SW 1271 (cell line): ENCODE measurements at regions not wholly inside any gene's neighbourhood (a gene's known extent, or its start where the extent isn't known, plus 50 kb on each side); places are given as distances from the start of the nearest gene placed in this dataset.
"Not testable (repeated sequence)": the region's sequence is repeated elsewhere in the genome, so short reads cannot be mapped to it uniquely, and the experiment has no call there.

ENCODE experiments used
- DNase-seq, 2 experiments: peaks; one replicate each; lab custom pipeline; 2025; lab: John Stamatoyannopoulos, UW

DNA sequence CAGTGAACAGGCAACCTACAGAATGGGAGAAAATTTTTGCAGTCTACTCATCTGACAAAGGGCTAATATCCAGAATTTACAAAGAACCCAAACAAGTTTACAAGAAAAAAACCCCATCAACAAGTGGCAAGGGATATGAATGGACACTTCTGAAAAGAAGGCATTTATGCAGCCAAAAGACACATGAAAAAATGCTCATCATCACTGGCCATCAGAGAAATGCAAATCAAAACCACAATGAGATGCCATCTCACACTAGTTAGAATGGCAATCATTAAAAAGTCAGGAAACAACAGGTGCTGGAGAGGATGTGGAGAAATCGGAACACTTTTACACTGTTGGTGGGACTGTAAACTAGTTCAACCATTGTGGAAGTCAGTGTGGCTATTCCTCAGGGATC, 80.3 kb downstream of the ZNF474 start:
- not testable (repeated sequence) for DNase-seq

DNA sequence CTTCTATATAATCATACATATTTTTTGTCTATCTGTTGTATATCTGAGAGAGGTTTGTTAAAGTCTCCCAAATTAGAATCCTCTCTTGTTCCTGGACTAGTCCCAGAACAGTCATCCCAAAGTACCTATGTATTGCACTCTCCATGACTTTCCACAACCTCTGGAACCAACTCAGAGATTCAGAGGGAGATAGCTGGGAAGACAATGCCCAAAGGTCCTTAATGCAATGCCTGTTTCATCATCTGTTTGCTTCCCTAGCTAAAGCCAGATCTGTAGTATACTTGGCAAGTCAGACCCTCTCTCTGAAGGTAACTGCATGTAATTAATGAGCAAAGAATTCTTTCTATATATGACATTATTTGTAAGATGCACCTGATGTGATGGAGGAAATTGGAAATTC, 89.4 kb downstream of the ZNF474 start:
- no peak for DNase-seq

DNA sequence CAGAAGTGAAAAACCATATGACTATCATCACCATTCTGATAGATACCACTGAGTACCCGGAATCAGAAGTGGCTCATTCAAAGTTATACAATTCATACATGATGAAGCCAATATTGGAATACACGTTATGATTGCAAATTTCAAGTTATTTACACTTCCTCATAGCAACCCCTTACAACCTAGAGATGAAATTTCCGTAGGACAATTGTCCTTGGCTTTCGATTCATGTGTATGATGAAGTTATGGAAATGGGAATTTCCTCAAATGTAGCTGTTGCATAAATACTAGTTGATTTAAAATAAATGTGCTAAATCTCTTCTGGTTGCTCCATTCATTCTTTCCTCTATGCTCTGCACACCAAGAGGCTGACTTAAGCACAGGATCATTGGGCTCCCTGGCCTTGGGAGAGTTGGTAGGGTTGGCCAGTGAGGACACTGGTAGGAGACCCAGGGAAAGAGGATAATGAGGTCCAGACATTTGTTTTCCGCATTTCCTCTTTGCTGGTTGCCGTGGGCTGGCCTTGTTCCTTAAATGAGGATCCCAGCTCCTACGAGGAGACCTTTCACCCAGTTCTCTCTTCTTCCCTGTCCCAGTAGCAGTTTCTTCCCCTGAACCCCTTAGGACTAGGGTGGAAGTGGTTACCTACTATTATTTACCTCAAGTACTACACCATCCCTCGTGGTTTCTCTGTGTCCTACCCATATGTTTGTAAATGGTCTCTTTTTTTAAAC, 90.3 kb downstream of the ZNF474 start:
- DNase-seq = no peak

DNA sequence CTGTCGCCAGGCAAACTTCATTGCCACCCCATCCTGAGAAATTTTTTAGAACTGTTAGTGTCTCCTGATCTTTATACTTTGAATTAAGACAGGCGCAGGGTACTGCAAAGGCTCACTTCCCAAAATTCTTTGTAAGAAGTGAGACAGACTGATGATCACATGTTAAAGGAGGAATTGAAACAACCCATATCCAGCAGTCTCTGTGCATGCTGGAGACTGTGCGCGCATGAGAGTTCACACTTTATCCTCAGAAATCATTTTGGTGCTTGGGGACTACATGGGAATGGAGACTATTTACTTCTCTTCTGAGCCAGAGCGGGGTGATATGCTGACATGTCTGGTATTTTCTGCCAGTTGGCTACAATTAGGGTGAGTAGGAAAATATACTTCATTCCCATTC, 91.2 kb downstream of the ZNF474 start:
- no peak for DNase-seq

DNA sequence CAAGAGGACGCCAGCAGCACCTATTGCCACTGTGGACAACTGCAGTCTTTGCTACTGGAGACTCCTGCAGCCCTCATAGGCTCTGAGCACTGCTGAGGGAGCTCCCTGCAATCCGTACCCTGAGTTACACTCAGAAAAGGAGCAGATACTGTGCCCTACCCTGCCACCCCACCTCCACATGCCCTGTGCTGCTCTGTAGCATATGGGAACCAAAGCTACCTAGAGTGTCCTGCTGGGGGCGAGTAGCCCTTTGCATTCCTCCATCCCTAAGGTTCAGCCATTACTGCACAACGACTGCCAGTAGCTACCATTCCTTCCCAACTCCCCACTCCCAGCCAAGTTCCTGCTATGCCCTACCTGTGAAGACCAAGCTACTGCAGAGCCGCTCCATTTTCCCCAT, 90.2 kb upstream of the SNCAIP start:
- DNase-seq = no peak

DNA sequence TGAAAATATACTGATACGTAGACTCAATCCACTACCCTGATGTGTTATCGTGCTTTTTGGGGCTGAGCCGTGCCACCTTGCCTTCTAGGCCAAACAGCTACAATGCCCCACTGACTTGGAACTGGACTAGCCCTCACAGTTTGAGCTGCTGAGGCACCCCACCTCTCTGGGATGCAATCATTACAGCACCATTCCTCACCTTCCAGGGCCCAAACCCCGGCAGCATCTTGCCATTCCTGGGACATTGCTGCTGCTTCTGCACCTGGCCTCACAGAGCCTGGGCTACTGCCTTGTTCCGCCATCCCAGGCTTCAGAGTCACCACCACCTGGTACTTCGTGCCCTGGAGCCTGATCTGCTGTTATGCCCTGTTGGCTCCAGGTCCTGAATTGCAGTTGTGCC, 89.5 kb upstream of the SNCAIP start:
- no peak for DNase-seq

DNA sequence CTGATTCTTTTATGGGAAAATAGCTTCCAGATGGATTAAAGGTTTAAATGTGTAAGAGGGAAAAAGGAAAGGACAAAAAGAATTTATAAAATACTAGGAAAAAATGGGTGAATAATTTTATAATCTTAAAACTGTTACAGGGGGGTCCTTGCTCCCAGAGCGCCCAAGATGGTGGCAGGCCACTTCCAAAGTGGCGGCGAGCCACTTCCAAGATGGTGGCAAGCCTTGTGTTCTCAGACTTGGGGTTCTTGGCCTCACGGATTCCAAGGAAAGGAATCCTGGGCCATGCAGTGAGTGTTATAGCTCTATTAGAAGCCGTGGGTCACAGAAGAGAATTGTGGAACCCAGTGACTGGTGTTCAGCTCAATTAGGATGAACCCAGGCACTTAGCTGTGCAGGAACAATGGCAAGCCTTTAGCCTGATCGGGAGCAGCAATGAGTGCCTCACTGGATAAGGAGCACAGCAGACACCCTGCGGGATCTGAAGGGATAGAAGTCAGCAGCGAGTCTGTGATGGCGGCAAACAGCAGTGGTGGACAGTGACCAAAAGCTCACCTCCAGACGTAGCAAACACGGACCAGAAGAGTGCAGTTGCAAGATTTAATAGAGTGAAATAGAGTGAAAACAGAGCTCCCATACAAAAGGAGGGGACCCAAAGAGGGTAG, 83.2 kb upstream of the SNCAIP start:
- DNase-seq = no peak

DNA sequence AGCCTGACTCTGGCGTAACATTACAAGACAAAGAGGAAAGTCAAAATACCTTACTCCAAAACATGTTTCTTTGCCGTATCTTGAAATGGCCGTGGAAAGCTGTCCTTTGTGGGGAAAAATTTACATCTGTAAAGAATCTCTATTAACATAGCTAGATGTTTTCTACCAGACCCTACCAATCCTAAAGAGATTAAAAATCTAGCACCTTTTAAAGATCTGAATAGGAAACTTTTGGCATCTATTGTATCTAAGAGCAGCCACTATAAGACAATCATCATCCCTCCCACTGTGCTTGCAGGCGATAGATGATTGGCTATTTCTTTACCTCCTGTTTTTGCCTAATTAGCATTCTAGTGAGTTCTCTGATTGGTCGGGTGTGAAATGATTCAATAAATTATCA, 82.5 kb upstream of the SNCAIP start:
- DNase-seq = no peak

DNA sequence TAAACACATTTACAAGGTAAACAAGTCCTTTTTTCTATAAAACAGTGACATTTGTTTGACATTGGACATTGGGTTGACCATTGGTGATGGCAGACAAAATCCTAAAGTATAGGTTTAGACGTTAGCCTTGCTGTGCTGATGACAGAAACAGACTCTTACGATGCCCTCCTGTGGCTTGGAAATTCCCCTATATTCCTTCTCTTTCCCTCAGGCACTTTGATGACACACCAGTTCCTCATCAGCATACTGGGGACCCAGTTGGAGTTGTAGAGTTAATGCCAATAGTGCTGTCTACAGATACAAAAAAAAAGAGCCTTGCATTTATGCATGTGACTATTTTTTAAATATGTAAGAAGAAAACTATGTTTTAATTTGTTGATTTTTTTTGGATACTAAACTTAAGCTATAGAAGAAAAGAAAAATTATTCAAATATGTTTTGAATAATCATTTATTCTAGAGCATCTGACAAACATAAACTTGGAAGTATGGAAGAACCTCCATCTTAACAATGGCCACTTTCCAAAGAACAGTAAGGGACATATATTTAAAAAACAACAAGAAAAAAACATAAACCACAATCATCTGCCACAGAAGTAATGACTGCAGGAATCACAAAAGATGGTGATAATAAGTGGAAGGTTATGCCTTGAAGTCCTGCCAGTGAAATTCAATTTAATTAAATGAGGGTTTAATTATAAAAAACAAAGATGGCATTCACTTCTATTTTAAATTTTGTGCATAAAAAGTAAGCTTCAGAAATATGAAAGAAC, 75.6 kb upstream of the SNCAIP start:
- peak in 1 of 2 experiments; percentile 6 for DNase-seq

DNA sequence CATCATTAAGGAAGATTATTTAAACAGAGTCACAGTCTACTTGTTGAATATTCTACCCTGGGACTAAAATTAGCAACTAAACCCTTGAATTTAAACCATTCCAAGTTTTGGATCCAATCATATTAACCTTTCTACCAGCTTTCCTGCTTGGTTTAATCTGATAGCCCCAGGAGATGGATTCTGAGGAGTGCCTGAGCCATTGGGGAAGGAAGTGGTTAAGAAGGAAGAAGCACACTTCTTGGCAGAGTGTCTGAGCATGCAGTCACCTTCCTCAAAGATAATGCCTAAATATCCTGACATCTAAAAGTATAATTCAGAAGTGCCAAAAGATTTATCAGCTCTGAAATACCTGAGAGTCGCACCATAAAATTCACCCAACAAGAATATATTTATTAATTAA, 74.1 kb upstream of the SNCAIP start:
- no peak for DNase-seq

DNA sequence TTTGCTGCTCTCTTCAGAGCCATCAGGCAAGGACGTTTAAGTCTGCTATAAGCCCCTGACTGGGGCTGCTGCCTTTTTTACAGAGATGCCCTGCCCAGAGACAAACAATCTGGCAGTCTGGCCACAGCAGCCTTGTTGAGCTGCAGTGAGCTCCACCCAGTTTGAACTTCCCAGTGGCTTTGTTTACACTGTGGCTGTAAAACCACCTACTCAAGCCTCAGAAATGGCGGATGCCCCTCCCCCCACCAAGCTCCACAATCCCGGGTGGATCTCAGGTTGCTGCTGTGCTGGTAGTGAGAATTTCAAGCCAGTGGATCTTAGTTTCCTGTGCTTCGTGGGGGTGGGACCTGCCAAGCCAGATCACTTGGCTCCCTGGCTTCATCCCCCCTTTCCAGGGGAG, 59.7 kb upstream of the SNCAIP start:
- no peak for DNase-seq

DNA sequence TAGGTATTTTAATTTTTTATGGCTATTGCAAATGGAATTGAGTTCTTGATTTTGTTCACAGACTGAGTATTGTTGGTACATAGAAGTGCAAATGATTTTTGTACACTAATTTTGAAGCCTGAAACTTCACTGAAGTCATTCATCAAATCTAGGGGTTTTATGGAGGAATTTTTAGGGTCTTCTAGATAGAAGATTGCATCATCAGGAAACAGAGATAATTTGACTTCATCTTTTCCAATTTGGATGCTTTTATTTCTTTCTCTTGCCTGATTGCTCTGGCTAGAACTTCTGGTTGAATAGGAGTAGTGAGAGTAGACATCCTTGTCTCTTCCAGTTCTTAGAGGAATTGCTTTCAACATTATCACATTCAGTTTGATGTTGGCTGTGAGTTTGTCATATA, 58.2 kb upstream of the SNCAIP start:
- no peak for DNase-seq

DNA sequence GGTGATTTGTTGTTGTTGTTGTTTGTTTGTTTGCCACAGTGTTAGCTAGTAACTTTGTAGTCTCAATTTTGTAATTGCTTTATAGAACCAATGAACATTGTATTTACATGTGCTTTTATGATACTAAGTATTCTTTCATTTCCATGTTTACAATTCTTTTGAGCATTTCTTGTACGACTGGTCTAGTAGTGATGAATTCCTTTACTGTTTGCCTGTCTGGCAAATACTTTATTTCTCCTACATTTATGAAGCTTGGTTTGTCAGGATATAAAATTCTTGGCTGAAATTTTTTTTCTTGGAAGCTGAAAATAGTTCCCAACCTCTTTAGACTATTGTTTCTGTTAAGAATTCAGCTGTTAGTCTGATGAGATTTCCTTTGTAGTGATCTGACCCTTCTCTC, 55.6 kb upstream of the SNCAIP start:
- no peak for DNase-seq

DNA sequence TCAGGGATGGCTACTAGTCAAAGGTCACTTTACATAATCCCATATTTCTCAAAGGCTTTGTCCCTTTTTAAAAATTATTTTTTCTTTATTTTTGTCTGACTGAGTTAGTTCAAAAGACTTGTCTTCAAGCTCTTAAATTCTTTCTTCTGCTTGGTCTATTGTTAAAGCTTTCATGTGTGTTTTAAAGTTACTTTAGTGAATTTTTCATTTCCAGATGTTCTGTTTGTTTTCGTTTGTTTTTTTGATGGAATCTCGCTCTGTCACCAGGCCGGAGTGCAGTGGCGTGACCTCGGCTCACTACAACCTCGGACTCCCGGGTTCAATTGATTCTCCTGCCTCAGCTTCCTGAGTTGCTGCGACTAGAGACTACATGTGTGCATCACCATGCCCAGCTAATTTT, 55.0 kb upstream of the SNCAIP start:
- DNase-seq = no peak

DNA sequence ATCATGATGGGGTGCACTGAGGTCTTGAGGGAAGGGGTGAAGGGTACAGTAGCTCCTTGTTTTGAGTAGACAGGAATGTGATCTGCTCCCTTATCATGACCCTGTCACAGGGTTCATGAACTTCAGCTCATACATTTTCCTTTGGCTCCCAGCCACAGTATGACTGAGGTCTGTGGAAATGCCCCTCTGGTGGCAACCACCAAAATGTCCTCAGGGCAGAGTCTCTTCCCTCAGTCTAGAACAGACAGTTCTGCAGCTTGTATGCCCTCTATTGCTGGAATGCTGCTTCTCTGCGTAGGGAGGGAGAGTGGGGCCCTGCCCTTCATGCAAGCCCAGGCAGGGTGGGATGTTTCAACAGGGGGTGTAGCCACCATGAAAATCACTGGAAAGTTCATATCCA, 53.8 kb upstream of the SNCAIP start:
- no peak for DNase-seq

DNA sequence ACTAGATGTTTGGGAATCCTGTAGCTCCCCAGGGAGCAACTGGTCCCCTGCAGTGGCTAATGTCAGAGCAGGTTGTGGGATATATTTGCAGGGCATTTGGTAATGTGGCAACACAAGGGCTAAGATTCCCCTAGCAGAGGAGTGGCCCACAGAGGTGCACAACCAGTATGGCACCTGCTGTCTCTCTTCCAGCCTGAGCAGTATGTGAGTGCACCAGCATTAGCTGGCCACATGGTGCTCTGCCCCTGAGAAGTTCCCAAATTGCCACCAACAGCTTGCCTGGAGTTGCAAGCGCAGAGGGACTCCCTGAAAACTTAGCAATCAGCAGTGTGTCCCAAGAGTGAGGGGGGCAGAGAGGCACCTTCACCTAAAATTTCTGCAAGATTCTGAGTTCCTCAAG, 53.2 kb upstream of the SNCAIP start:
- no peak for DNase-seq

DNA sequence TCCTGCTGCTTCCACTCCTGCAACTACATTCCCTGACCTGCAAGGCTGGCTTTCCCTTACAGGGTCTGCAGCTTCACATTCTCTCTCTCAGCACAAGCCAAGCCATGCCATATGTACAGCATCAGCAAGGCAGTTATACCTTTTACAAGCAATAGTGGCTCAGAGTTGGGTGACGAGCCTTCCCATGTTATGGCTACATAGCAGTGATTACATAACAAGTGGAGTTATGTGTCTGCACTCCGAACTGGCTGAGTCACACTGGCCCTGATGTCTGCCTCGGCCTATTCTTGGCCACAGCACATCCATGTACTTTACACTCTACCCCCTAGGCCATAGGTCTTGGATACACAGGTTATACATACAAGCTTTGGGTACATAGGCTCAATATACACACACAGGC, 52.0 kb upstream of the SNCAIP start:
- DNase-seq = no peak

DNA sequence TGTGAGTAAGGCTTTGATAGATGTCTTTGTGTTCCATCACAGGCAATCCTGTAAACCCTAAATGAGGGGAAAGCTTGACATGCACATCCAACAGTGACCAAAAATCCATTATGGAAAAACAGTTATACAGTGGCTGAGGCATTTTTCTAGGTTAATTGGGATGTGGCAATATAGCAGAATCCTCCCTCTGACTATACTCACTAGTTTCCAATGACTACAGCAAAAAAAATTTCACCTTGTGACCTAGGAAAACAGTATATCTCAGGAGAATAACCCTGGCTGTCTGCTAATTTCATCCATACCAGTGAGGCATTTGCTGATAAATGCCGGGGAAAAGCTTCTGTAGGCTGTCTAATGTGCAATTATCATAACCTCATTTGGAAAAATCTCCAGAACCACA, 49.9 kb upstream of the SNCAIP start:
- DNase-seq = peak in 1 of 2 experiments; percentile 28
